HG02970 (cell line): ENCODE measurements at regions not wholly inside any gene's neighbourhood (a gene's known extent, or its start where the extent isn't known, plus 50 kb on each side); places are given as distances from the start of the nearest gene placed in this dataset.

Source experiments
- ATAC-seq: cut with Tn5 transposase; IDR thresholded peaks from one replicate; pipeline ENCODE4 v1.9.1; 2021; ENCODE audit warnings: mild to moderate bottlenecking, moderate library complexity, moderate number of reproducible peaks; ENCODE audit not compliant: unreplicated experiment, low FRiP score

DNA sequence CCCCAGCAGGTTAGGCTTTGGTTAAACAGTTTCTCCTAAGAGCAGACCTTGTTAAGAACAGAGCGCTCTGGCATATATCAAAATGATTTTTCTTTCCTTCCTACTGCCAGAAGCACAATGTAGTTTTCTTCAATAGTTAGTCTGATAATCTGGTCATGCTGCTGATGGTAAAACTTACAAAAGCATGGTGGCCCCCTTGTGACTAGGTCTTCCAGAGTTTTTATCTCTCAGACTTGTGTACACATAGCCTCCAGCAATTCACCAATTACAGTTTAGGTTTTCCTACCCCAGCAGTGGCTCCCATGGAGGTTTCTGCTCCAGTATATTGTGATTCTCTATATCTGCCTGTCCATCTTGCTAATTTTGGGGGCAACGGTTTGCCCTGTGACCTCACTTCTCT, 73.3 kb upstream of the DPH5 start:
- no peak for ATAC-seq

GRCh38 chr1:101098327-101098726, 72.7 kb upstream of the DPH5 start:
- ATAC-seq = no peak

DNA sequence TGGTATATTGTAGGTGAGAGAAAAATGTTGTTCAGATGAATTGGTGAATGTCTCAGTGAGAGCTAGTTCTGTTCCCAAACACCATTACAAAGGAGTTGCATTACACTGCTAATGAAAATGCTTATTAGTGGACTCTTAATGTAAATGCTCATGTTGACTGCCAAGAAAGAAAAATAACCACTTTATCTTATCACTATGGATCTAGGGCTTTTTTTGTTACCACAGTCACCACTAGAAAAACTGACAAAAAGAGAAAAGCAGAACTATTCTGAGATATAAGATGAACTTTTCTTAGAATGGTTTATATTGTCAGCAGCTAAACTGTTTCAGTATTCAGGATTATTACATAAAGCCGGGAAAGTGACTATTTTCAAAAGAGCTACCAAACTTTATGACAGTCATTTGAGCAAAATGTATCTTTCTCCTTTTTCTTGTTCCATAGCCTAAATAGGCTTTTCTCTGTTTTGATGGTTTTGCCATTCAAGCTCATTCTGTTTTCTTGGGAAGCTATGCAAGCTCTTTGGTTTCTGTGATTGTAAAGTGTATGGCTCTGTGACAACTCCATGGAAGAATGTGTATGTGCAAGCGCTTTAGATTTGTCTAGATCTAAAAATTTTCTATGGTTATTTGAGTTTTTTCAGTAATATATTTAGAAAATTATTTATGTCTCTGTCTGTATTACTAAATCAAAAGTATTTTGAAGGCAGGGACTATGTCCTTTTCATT, 64.2 kb upstream of the DPH5 start:
- no peak for ATAC-seq

- no peak for ATAC-seq
These were observed 62.8 kb upstream of the DPH5 start for GRCh38 chr1:101088431-101088830.

GRCh38 chr1:101086783-101087182, 61.2 kb upstream of the DPH5 start:
- ATAC-seq = no peak

DNA sequence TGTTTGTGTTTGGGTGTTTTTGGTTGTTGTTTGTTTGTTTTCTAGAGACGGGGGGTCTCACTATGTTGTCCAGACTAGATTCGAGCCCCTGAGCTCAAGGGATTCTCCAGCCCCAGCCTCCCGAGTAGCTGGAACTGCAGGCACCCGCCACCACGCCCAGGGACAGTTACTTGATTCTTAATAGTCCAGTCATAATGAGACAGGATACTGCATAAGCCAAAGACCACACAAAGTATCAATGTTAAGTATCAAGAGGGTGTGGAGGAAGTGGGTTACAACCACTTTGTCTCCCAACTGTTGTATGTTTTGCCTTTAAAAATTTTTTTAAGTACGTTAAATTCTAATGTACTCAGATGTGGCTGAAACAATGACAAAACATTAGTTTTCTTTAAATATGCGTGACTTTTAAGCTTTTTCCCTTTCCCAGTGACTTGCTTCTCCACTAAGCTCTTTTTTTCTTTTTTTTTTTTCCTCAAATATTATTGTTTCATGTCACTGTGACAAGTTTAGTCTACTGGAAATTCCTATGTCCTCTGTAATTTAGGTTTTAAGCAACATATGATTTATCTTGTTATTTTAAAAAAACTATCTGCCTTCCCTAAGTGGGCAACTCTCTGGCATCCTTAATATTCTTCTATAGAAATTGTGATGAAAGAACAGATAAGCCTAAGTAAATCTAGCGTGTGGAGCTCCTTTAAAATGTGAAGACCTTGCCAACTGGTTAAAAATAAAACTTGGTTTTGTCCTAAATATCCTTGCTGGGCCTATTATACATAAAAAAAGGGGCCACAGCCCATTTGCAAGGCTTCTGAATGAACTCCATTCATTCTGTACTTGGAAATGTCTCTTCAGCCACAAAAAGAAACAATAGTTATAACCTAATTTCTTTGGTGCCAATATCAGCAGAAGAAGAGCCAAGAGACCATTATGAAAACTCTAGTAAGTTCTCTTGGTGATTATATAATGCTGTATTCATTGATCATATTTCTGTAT, 56.2 kb upstream of the DPH5 start:
- no peak for ATAC-seq

DNA sequence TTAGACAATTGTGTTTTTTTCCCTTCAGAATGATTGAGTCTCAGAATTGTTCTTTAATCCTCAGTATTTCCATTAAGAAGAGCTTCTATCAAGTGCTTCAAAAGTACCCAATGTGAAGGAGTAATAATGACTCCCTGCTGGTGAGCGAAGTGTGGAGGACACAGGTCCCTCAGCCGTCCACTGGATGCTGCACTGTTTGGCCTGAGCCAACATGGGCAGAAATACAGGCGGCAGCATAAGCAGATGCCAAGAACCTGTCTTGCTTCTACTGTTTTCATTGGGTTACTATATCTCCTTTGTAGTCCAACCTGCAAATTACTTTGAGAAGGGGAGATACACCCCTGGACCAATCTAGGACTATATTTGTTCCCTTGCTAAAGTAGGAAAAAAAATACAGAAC, 55.3 kb upstream of the DPH5 start:
- no peak for ATAC-seq

GRCh38 chr1:101079341-101079740, 53.8 kb upstream of the DPH5 start:
- ATAC-seq = no peak

DNA sequence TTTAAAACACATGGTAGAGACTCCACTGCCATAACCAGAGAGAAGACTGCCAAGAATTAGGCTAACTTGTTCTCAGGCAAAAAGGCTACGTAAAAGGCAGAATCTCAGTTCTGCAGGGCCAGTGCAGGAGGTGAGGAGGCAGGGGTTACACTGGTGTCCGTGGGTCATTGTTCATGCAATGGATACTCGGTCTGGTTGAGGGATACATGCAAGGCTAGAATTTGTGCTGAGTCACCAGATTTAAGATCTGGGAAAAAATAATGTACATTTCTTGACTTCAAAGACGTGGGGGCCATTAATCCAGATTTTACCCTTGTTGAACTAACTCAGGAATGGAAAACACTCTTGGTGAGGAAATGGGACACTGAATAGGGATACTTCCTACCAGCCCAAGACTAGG, 52.3 kb upstream of the DPH5 start:
- ATAC-seq = no peak

DNA sequence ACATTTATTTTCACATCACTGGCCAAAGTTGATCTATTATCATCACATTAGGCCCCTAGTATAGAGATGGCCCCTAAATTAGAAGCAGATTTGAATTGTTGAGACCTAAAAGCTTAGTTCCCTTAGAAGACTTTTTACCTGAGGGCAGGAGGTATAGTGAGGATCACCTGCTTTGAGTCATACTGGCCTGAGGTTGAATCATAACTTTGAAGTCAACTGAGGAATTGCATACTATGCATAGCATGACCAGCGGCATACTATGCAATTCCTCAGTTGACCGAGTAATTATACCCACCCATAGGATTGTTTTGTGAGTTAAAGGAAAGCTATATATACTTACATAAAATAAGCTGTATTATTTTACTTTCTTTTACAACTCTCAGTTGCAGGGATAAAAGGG, 50.3 kb upstream of the DPH5 start:
- ATAC-seq = no peak
